22Rv1 (cell line): ENCODE measurements at regions not wholly inside any gene's neighbourhood (a gene's known extent, or its start where the extent isn't known, plus 50 kb on each side); places are given as distances from the start of the nearest gene placed in this dataset.
"Not testable (repeated sequence)": the region's sequence is repeated elsewhere in the genome, so short reads cannot be mapped to it uniquely, and the experiment has no call there.

Experiments
- ZFX ChIP-seq: fragments of 450-650 bp; IDR thresholded peaks from 2 replicates; pipeline ENCODE4 v1.6.1; 2017; ENCODE audit warnings: antibody characterized with exemption, borderline replicate concordance
- TF ChIP-seq, protein P1 (sequence below): fragments of 450-650 bp; IDR thresholded peaks from 2 replicates; pipeline ENCODE4 v1.5.1; 2017; ENCODE audit warnings: mild to moderate bottlenecking

DNA sequence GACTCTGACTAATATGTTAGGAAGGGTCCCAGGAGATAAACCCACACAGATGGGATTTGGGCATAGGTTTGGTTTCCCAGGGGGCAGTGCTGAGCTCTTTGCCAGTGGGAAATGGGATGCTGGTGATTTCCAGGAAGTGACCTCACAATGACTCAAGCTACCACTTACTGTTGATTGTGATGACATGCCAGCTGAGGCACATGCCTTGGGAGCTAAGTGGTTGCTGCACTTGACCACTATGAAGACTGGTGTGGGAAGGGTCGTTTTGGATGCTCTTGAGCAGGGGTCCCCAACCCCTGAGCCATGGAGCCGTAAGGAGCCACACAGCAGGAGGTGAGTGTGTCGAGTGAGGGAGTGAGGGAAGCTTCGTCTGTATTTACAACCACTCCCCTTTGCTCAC, 159.0 kb upstream of the CDK13 start:
- TF ChIP-seq, protein P1, sequence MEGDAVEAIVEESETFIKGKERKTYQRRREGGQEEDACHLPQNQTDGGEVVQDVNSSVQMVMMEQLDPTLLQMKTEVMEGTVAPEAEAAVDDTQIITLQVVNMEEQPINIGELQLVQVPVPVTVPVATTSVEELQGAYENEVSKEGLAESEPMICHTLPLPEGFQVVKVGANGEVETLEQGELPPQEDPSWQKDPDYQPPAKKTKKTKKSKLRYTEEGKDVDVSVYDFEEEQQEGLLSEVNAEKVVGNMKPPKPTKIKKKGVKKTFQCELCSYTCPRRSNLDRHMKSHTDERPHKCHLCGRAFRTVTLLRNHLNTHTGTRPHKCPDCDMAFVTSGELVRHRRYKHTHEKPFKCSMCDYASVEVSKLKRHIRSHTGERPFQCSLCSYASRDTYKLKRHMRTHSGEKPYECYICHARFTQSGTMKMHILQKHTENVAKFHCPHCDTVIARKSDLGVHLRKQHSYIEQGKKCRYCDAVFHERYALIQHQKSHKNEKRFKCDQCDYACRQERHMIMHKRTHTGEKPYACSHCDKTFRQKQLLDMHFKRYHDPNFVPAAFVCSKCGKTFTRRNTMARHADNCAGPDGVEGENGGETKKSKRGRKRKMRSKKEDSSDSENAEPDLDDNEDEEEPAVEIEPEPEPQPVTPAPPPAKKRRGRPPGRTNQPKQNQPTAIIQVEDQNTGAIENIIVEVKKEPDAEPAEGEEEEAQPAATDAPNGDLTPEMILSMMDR: peak; percentile 27; the same call in 1 of the 2 replicates
- TF ChIP-seq ZFX: not testable (repeated sequence)
